HG02678 (cell line): ENCODE measurements at regions not wholly inside any gene's neighbourhood (a gene's known extent, or its start where the extent isn't known, plus 50 kb on each side); places are given as distances from the start of the nearest gene placed in this dataset.

ENCODE experiments used
- ATAC-seq: cut with Tn5 transposase; IDR thresholded peaks from one replicate; pipeline ENCODE4 v1.9.1; 2021; ENCODE audit warnings: mild to moderate bottlenecking, moderate library complexity; ENCODE audit not compliant: unreplicated experiment

- no peak for ATAC-seq
Measured at GRCh38 chr5:103354446-103354845, 95.9 kb downstream of the MACIR start.

DNA sequence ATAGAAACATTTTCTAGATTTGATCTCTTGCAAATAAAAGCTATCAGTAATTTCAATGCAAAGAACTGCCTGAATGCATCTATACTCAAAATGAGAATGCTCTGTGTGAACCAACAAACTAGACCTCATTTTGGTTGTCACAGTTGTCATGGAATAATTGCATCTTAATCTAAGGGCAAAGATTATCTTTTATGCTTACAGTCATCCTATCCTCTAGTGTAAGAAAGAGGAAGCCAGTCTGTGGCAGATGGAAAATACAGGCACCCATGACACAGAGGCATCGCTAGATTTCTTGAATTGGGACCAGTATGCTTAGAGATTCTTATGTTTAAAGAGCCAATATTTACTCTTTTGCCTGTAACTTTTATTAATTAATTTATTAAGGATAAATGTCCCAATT, 95.0 kb downstream of the MACIR start:
- no peak for ATAC-seq

GRCh38 chr5:103347716-103348423, 89.3 kb downstream of the MACIR start:
- no peak for ATAC-seq

DNA sequence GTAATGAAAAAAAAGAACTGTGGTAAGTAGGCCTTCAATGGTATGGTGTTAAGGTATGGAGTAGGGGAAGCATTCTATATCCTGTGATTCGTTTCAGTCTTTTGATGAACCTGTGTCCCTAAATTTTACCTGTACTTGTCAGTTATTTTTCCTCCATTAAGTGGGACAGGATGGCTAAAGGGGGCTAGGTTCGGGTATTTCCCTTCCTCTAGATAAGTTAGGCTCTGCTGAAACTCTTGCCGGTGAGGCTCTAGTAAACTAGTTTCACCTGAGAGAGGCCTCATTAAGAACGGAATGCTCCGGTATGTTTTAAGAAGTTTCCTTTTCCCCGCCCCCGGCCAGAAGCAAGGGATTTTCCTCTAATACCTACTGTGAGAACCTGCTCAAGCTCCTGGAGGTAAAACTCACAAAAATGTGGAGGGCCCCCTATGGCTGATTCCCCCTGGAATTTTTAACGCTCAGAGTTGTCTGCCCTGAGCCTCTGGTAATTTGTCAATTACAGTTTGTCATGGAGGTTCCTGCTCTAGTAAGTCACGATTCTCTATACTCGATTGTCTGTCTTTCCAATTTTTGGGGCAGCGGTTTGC, 87.7 kb downstream of the MACIR start:
- no peak for ATAC-seq

DNA sequence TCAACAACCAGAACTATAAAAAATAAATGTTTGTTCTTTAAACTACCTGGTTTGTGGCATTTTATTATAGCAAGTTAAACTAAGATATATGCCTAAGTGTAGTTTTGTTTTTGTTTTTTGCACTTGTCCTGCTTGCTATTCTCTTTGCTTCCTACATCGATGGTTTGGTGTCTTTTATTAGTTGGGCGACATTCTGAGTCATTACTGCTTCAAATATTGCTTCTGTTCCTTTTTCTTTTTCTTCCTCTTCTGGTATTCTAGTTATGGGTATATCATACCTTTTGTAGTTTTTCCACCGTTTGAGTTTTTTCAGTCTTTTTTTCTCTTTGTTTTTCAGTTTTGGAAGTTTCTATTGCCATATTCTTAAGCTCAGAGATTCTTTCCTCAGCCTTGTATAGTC, 86.9 kb downstream of the MACIR start:
- ATAC-seq = no peak

GRCh38 chr5:103340717-103341388, 82.3 kb downstream of the MACIR start:
- ATAC-seq = peak; percentile 99

- no peak for ATAC-seq
Measured at GRCh38 chr5:103340132-103340531, 81.6 kb downstream of the MACIR start.

DNA sequence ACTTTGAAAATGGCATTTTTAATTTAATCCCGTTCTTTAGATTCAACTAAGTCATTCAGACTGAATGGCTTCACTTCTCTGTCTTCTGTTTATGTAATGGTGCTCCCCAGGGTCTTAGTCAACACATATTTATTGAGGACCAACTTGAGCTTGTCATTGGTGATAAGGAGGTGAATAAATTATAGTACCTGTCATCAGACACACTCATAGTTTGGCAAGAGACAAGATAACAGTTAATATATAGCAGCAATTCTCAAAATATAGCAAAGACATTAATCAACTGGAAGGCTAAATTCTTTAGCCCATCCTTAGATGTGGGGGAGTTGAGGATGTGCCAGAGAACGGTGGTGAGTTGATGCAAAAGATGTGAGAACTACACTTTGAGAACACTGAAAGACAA, 78.4 kb downstream of the MACIR start:
- no peak for ATAC-seq

DNA sequence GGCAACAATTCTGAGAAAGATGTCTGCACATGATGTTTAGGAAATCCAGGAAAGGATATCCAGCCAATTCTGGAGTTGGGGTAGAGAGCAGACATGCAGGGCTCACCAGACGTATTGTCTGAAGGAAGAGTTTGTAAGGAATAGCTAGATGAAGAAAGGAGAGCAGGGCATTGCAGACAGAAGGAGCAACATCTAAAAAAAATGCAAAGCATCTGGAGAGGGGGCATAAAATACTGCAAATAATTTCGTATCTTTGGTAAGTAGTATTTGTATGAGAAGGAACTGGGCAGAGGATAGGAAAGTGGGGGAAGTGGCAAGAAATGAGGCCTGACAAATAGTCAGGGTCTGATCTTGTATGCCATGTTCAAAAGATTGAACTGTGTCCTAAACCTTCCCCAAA, 74.8 kb downstream of the MACIR start:
- no peak for ATAC-seq

DNA sequence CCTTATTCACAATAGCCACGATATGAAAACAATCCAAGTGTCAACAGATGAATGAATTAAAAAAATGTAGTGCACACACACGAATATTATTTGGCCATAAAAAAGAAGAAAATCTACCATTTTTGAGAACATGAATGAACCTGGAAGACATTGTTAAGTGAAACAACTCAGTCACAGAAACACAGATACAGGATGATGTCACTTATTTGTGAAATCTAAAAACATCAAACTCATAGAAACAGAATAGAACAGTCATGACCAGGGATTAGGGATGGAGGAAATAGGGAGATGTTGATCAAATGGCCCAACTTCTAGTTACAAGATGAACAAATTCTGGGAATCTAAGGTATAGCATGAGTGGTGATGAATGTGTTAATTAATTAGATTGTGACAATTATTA, 72.3 kb downstream of the MACIR start:
- no peak for ATAC-seq
